ENCODE measurements at regions not wholly inside any gene's neighbourhood (a gene's known extent, or its start where the extent isn't known, plus 50 kb on each side); places are given as distances from the start of the nearest gene placed in this dataset.

DNA sequence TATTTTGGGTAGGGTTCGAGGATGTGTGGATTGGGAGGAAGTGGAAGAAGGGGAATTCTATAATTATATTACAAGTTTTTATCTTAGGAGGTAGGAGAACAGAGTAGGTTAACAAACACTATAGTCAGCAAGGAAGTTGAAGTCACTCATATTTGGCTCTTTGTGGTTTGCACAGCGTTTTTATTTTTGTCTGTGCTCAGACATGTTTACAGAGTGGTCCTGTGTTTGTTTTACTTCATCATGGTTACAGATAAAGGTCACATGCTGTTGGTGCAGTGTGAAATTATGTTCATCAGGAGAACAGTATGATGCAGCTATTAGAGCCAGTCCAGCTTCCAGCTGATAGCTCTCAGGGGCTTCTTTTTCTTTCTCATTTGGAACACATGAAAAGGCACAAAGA, 299.9 kb upstream of the SFRP2 start:
- no peak for DNase-seq (ENCODE audit: low read depth in 2 of 2)

DNA sequence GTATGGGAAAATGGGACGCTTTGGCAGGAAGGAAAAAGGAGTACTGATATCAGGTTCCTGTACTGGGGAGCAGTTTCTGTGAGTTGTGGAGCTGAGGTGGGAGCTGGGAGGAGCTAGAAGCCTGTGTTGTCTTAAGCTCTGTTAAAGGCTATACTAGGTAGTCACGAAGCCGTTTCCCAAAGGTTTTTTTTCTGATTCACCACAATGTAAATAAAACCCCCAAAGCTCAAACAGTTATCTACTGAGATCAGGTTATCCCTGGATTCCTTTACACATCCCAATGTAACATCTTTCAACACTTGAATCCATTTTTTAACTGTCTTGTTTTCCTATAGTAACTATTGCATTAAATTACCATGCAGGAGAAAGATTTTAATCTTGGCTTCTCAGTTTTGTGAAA, 297.4 kb upstream of the SFRP2 start:
- no peak for DNase-seq (ENCODE audit: low read depth in 2 of 2)

DNA sequence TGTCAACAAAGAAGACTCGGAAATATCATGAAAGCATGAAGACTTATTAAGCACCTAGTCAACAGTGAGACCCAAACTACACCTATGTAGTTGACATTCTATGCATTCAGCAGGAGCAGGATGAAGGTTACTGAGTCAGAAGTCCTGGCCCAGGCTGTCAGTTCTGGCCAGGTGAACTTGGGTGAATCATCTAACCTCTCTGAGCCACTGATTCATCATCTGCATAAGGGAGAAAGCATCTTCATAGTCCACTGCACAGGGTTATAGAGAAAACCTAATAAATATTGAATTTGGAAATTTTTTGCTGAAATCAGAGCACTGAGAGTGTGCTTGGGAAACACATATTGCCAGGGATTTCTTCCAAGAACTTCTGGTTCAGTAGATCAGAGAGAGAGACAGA, 296.0 kb upstream of the SFRP2 start:
- DNase-seq (ENCODE audit: low read depth in 2 of 2), result no peak

DNA sequence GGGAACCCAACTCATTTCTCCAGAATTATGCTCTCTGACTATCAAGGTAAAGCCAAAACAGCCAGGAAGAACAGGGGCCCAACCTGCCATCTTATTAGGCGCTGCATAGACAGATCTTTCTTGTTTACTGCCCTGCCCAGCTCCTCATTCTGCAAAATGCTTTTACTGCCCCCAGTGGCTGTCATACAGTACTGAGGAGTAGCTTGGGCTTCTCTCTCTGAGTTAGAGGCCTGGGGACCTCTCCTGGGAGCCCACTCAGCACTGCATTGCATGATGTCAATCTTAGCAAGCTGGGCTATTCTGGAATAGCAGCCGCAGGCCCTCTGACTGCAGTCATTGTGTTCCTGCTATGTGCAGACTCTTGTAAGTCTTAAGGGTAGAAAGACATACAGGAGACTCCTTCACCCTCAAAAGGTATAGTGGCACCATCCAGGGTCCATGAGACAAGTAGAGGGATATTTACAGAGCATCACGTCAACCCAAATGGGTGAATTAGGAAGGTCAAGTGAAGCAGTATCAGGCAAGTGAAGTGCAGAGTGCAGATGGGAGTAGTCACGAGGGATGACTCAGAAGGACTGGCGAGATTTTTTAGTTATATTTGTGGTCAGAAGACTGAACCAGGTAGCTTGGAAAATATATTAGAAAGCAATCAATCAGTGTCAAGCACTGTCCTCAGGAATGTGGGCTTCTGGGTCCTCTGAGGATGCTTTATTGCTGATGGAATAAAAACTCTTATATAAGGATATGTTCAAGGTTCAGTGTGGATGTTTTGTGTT, 294.1 kb upstream of the SFRP2 start:
- no peak for DNase-seq (ENCODE audit: low read depth in 2 of 2)

DNA sequence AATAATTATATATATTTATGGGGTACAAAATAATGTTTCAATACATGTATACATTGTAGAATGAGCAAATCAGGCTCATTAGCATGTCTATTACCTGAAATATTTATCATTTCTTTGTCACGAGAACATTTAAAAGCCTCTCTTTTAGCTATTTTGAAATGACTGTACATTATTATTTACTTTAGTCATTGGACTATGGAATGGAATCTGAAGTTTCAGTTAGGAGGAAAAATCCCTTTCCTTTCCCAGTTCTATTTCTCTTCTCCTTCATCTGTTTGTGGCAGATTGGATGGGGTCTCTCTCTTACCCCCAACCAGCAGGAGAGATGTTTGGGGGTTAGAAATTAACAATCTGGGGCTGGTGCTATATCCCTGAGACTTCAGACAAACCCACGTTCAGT, 292.5 kb upstream of the SFRP2 start:
- DNase-seq (ENCODE audit: low read depth in 2 of 2), result no peak

DNA sequence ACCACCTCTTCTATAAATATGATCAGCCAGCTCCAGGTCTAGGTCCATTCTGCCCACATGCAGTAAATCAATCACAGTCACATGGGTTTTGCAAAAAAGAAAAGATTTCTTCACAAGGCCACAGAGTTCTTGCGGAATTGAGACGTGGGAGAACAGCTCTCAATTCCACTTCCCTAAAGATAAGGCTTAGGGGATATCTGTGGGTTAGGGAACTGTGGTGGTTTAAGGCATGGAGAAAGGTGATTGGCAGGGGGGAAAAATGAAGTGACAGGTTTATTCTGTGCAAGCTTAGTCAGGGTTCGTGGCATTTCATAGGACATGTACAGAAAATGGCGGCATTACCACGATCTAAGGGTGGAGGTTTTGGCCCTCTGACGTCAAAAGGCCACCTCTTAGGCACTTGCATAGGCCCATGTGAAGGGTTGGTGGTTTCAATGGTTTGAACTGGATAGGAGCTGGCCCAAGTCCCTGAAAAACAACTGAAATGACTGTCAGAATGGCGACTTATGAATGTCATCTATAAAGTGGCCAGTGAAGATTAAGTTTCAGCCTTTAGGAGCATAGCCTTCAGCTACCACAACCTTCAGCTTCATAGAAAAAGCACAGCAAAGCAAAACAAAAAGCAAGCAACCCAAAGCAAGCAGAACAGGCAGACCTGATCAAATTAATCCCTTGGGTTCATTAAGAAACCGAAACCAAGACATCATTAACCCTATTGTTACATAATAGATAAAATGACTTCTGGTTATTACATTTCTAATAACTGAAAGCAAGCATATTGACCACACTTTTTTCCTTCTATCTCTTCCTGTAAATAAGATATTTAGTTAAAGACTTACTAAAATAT, 289.8 kb upstream of the SFRP2 start:
- DNase-seq (ENCODE audit: low read depth in 2 of 2), result no peak

DNA sequence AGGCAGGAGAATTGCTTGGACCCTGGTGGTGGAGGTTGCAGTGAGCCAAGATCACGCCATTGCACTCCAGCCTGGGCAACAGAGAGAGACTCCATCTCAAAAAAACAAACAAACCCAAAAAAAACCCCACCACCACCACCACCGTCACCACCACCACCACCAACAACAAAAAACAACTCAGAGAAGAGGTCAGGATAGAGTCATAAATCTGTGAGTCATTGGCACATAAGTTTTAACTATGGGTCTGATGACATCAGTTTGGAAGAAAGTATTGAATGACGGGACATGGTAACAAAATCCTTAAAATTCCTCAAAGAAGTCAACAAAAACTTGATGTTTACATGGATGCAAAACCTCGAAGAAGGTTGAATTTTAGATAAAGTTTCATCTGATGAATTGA, 288.0 kb upstream of the SFRP2 start:
- no peak for DNase-seq (ENCODE audit: low read depth in 2 of 2)

DNA sequence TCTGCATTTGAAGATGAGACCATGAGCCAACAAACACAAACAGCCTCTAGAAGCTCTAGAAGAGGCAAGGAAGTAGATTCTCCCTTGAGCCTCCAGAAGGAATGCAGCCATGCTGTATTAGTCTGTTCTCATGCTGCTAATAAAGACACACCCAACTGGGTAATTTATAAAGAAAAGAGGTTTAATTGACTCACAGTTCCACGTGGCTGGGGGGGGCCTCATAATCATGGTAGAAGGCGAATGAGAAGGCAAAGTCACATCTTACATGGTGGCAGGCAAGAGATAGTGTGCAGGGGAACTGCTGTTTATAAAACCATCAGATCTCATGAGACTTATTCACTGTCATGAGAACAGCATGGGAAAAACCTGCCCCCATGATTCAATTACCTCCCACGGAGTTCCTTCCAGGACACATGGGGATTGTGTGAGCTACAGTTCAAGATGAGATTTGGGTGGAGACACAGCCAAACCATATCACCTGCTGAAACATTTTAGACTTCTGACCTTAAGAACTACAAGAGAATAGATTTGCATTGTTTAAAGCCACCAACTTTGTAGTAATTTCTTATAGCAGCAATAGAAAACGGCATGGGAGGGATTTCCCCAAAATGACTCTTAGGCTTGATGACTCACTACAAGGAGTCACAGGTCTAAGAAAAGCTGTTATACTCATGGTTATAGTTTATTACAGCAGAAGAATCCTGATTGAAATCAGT, 284.4 kb upstream of the SFRP2 start:
- no peak for DNase-seq (ENCODE audit: low read depth in 2 of 2)

DNA sequence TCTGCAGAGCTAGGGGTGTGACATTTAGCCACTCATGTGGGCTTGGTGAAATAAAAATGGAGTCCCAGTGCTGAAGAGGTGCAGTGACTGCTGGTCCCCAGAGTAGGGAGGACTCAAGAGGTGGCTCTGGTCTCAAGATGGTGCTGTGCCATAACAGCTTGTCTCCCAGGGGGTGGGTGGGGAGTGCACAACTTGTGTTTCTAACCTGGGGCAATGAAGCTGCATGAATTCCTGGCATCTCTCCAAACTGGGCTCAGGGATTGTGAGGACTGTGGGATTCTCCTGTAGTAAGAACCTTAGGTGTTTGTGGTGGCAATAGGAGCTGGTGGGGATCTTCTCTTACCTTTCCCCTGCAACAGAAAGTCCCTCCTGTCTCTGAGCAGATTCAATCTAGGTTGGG, 278.9 kb upstream of the SFRP2 start:
- no peak for DNase-seq (ENCODE audit: low read depth in 2 of 2)

DNA sequence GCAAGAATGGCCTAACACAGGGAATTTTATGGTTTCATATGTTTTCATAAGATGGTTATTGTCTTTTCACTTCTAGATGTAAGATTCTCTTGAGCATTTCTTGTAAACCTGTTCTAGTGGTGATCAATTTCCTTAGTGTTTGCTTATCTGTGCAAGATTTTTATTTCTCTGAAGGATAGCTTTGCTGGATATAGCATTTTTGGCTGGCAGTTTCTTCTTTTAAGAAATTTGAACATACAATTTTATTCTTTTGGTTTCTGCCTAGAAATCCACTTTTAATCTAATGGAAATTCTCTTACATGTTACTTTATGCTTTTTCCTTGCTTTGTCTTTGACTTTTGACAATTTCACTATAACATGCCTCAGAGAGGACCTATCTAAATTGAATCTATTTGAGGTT, 276.5 kb upstream of the SFRP2 start:
- no peak for DNase-seq (ENCODE audit: low read depth in 2 of 2)

DNA sequence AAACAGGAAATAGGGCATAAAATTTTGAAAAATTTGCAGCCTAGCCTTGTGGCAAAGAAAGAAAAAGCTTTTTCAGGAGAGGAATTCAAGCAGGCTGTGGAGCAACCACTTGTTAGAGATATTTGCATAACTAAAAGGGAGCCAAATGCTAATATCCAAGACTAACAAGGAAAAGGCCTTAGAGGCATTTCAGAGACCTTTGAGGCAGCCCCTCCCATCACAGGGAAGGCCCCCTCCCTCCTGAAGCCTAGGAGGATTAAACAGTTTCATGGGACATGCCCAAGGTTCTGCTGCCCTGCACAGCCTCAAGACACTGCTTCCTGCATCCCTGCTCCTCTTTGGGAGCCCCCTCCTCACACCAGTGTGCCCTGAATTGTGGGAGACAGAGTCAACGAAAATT, 275.4 kb upstream of the SFRP2 start:
- DNase-seq (ENCODE audit: low read depth in 2 of 2), result no peak

DNA sequence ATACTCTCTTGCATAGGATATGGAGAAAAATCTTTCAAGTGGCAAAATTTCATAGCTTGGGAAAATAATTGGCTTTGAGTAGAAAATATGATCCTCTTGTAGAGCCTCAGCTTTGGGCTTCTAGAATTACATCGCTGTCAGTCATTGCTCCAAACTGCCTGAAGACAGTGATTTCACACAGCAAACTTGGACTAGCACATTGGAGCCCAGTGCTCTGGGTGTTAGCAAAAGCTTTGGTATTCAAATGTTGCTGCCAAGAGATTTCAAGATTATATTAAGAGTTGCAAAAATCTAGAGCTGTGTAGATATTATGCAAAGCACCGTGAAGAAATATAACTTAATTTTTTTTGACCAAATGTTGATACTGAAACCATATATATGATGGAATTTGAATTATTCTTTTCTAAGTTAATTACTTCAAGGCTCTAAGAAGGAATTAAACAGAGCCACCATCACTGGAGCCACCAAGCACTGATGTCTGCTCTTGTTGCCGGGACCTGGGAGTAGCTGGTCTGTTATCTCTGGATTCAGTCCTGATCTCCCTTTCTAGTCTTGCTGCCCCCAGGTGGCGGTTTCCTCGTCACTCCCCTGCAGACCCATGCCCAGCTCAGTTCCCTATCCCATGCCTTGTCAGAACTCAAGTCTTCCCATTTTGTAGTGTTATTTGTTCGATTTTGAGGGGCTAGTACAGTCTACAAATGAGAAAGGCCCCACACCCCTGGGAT, 260.7 kb upstream of the SFRP2 start:
- no peak for DNase-seq (ENCODE audit: low read depth in 2 of 2)

DNA sequence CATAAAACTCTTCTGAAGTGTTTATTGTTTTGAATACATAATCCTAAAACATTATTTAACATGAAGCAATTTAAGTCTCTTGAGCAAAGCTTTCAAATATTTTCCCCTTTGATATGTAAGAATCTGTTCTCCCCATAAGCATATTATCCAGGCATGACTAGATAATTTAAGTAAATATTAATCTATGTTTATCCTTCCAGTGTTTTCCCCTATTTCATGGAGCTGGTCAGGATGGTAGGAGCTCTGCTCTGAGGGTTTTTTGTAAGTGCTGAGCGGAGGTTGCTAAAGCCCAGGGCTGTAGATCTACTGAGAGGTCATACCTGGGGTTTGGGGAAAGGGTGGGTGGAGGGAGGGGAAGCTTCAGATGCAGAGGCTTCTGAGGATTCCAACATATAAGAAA, 258.9 kb upstream of the SFRP2 start:
- DNase-seq (ENCODE audit: low read depth in 2 of 2), result no peak

DNA sequence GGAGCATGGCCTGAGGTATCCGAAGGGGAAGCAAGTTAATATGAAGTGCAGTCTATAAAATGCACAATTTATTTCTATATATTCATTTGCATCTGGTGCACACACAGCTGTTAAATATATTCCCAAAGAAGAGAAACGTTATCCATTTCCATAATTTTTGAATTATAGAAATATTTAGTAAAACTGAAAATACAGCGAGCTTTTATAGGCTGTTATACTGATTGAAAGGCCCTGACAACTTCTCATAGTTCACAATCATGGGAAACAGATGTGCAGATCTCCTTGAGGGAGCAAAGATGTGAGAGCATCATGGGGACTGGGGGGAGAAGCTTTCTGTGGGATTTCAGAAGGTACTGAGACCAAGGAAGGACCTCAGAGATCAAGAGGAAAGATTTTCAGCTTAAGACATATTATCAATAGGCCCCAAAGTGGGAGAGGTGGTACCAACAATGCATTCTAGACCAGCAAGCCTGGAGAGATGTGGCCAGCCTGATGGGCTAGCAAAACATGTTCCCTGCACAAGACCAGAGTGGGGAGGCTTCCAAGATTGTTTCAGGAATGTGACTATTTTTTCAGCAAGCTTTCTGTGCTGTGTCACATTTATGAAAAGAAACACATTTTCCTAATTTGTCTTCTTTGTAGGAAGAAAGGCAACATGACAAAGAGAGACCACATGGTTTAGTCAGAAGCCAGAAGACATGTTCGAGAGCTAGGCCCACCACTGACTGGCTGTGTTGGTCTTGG, 256.0 kb upstream of the SFRP2 start:
- no peak for DNase-seq (ENCODE audit: low read depth in 2 of 2)

DNA sequence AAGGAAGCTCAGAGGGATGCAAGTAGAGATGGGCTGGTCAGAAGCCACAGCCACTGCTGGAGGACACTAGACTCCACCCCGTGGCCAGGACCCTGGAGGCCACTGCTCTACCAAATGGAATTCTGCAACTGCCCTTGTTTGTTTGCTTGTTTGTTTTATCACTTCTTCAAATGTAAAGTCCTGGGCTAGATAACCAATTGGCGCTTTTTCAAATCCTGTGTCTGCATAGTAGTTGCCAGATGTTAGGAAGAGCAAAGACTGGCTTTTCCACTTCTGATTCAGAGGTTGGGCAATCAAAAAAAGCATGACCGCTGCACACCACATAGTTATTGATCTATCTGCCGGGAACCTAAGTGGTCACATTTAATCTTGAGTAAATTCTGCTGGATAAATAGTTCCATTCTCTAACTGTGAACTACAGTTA, 255.2 kb upstream of the SFRP2 start:
- no peak for DNase-seq (ENCODE audit: low read depth in 2 of 2)

DNA sequence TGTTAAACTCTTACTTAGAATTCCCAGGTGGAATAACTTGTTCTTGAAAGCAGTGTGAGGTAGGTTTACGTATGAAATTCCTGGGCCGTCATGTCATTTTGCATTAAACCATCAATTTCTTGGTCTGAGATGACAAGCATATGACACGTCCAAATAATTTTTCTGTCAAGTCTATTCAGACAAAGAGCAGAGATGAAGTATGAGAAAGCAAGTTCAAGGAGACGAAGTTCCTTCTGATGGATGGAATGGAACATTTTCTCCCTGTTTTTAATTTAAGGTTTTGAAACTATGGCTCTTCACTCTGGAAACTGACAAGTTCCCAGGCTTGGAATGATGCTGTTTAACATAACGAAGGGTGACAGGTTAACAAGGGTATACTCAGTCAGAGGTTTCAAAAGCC, 252.8 kb upstream of the SFRP2 start:
- no peak for DNase-seq (ENCODE audit: low read depth in 2 of 2)

DNA sequence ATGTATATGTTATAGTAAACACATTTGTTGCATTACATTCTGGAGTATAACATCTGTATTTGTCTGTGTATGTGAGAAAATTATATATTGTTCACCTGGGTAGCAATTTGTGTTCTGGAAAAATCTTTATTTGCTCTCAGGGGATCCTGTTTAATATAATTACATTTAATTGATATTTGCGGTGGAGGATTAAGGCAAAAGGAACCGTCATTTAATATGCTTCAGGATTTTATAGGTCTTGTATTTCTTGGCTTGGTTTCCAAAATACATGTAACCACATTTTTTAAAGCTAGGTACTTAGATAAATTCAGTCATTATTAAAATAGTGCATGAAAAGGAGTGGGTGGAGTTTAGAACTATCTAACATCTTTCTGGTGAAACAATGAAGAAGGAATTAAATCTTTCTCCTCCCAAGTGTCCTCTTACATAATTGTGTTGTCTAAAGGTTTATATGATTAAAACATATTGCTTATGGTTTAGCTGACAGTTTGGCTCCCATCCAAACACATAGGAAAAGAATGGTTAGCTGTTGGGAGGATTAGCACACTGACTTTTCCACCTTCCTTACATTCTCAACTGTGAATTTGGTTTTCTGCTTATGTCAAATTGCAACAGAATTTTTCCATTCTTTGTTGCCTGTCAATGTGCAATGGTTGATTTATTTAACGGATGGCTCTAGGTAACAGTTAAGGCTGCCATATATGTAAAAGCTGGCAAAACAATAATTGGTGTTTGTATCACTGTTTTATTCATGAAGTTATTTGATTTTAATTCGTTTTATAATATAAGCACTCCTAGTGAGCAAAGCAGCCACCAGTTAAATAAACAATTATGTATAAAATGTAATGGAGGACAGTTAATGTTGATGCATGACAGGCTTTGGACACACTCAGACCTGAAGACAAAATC, 250.8 kb upstream of the SFRP2 start:
- no peak for DNase-seq (ENCODE audit: low read depth in 2 of 2)

DNA sequence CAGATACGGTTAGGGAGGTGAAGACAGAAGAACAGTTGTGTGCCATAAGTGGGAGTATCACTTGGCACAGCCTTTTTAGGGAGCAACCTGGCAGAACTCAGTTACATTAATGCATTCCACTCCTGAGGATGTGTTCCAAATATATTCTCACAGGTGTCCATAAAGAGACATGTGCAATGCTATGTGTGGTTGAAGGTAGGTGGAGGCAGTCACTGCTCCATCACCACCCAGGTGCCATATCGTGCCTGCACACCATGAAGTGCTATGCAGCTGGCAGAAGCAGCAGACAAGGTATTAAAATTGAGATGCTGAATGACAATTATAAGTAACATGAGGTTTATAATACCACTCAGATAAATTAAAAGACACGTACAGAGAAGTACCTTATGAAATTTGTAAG, 248.0 kb upstream of the SFRP2 start:
- no peak for DNase-seq (ENCODE audit: low read depth in 2 of 2)

DNA sequence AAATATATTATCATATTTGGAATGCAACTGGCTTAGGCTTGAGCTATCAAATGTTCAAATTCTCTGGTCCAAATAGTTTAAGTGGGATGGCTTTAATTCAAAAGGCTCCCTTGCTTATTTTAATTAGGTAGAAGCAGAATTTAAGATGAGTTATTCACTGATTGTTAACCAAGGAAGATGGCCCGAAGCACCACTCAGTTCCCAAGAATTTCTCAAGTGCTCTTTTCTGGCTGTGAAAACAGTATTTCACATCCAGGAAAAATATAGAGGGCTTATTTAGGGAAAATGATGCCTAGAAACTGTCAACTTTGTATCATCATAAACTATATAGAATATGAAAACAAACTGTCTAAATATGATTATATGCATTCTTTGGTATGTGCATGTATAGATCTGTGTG, 246.5 kb upstream of the SFRP2 start:
- DNase-seq (ENCODE audit: low read depth in 2 of 2), result no peak

DNA sequence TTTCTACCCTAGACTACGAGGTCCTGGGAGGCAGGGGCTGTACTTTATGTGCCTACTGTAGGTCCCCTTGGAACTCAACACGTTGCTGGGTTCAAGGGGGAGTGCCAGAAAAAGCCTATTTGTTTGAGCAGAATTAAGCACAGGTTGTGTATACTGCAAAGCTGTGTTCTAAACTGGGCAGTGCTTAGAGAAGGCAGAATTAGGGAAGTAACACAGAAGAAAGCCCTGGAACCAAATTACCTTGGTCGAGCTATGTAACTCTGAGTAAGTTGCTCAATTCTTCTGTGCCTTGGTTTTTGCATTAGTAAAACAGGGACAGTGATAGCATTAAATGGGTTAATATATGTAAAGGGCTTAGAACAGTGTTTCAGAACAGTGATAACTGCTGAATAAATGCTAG, 245.0 kb upstream of the SFRP2 start:
- DNase-seq (ENCODE audit: low read depth in 2 of 2), result no peak
